Small intestine (tissue), 7 donors: ENCODE measurements at regions not wholly inside any gene's neighbourhood (a gene's known extent, or its start where the extent isn't known, plus 50 kb on each side); places are given as distances from the start of the nearest gene placed in this dataset.

Experiments
- DNase-seq, 2 donors: peaks; one replicate each; pipeline versions ENCODE4 v3.0.0 to v3.0.0-alpha.2; 2013
- FAIRE-seq: peaks from 2 replicates; lab custom pipeline; 2012; peaks lifted over from hg19 to GRCh38; lab: Jason Lieb, UNC
- H3K27ac ChIP-seq, 3 donors: one replicate each; pipeline ENCODE4 v1.5.1; 2013; ENCODE audit warnings: low read length in 2 of 3, mild to moderate bottlenecking in 2 of 3, control low read depth in 1 of 3, inconsistent platforms in 1 of 3, low read depth in 1 of 3, moderate library complexity in 1 of 3
- H3K27me3 ChIP-seq, 3 donors: one replicate each; pipeline ENCODE4 v1.6.1; 2013; ENCODE audit warnings: low read length in 3 of 3, inconsistent platforms in 1 of 3; ENCODE audit not compliant: control insufficient read depth in 3 of 3, insufficient read depth in 3 of 3
- H3K36me3 ChIP-seq, 3 donors: one replicate each; pipeline ENCODE4 v1.6.1; 2013; ENCODE audit warnings: low read length in 3 of 3, inconsistent platforms in 1 of 3, low read depth in 1 of 3, mild to moderate bottlenecking in 1 of 3, moderate library complexity in 1 of 3; ENCODE audit not compliant: control insufficient read depth in 3 of 3, insufficient read depth in 2 of 3
- H3K4me1 ChIP-seq, 3 donors: one replicate each; pipeline ENCODE4 v1.6.1; 2013; ENCODE audit warnings: low read length in 2 of 3, inconsistent platforms in 1 of 3, low read depth in 1 of 3, mild to moderate bottlenecking in 1 of 3, moderate library complexity in 1 of 3; ENCODE audit not compliant: control insufficient read depth in 3 of 3, insufficient read depth in 2 of 3
- H3K4me3 ChIP-seq, 3 donors: one replicate each; pipeline ENCODE4 v1.5.1; 2013; ENCODE audit warnings: low read length in 3 of 3, control low read depth in 1 of 3, inconsistent platforms in 1 of 3, low read depth in 1 of 3, mild to moderate bottlenecking in 1 of 3, moderate library complexity in 1 of 3
- H3K9me3 ChIP-seq, 2 donors: one replicate each; pipeline ENCODE4 v1.6.1; 2013; ENCODE audit warnings: low read depth in 1 of 2, low read length in 1 of 2; ENCODE audit not compliant: control insufficient read depth in 2 of 2, insufficient read depth in 1 of 2
- WGBS, 3 donors: extraction: QIAGEN DNeasy Blood & Tissue Kit; methylation state at CpG; one replicate each; pipeline ENCODE4 v1.1.7; 2013; 5-methylcytosine and 5-hydroxymethylcytosine counted together
- donor health status: healthy with polysubstance abuse.
- donor health status: control.
- donor health status: control.
- donor health status: Bipolar disorder and iron deficiency.
- donor health status: healthy.

DNA sequence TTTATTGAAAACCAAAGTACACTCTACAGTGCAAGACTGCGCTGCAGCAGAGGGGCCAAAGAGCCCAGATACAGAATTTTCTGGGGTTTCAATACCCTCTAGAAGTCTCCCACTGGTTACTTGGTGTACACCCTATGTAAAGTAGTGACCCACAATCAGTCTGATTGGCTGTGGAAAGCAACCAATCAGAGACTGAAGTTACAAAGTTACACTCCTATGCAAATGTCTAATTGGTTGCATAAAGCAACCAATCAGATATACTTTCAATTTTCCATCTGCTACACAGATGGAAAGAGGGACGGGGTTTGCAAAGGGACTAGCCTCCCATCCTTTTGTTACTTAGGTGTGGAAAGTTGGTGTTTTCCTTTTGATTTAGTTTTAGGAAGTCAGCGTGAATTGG is 198.9 kb upstream of the SH3BP4 start:
- WGBS, 3 donors = 89 to 92% (median 89%) methylated on average over 3 of the region's 3 CpGs
- no peak overlapping the region for H3K4me3 ChIP-seq
- no peaks in the 10 kb centered on the region for H3K4me1 ChIP-seq
- FAIRE-seq = no peak
- no peak overlapping the region for H3K27ac ChIP-seq
- no peaks in the 10 kb centered on the region for H3K36me3 ChIP-seq
- DNase-seq = no peak
- H3K27me3 ChIP-seq = no peaks in the 10 kb centered on the region
- peaks cover 0 to 4% of the 10 kb centered on the region in 2 donors for H3K9me3 ChIP-seq

DNA sequence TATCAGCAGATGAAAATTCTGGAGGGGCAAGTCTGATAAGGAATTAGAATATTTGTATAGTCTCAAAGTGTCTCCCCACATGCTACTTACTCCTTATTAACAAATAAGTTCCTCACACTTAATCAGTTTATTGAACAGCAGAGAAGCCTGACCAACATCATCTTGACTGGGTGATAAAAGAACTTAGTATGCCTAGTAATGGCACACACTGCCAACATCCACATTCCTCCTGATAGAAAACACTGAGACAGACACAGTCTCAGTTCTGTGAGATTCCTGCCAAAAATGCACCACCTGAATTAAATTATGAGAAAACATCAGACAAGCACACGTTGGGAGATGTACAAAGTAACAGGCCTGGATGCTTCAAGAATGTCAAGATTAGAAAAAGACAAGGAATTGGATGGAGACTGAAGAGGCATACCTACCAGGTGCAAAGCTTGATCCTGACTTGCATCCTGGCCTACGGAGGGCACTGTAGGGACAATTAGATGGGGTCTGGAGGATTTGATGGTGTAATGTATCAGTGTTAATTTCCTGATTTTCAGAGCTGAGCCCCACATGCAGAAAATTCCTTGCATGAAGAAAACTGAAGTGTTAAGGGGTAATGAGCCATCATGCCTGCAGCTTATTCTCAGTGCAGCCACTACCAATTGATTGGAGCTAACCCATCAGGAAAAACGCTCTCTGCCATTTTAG is 200.4 kb upstream of the SH3BP4 start:
- Histone ChIP-seq H3K9me3 (peaks cover 0 to 4% of the 10 kb centered on the region in 2 donors), H3K4me3 (no peak overlapping the region), H3K36me3 (no peaks in the 10 kb centered on the region), H3K4me1 (no peaks in the 10 kb centered on the region), H3K27me3 (no peaks in the 10 kb centered on the region), H3K27ac (no peak overlapping the region)
- DNase-seq (no peak), FAIRE-seq (no peak)
- WGBS, 3 donors = 45 to 74% (median 50%) methylated on average over 3 of the region's 3 CpGs

DNA sequence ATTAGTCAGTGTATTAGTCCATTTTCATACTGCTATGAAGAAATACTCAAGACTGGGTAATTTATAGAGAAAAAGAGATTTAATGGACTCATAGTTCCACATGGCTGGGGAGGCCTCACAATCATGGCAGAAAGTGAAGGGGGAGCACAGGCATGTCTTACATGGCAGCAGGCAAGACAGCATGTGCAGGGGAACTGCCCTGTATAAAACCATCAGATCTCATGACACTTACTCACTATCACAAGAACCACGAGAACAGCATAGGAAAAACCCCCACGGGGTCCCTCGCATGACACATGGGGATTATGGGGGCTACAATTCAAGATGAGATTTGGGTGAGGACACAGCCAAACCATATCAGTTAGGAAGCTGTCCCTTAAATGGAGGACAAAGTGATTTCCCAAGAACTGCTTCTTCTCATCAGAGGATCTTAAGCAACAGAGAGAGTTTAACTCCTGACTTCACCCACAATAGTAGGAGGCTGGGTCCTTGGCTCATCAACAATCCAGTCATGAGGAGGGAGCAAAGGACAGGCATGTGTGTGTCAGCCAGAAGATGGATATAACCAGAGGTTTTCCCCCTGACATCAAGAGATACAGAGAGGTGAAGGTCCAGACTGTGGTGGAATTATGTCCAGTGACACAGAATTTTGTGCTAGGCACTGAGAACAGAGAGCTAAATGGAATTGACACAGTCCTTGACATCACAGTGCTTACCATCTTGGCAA is 203.8 kb upstream of the SH3BP4 start:
- Histone ChIP-seq H3K36me3 (no peaks in the 10 kb centered on the region), H3K27me3 (peaks cover 0 to 2% (median 0%) of the 10 kb centered on the region in 3 donors), H3K9me3 (peaks cover 0 to 4% of the 10 kb centered on the region in 2 donors), H3K4me1 (no peaks in the 10 kb centered on the region), H3K27ac (no peak overlapping the region), H3K4me3 (no peak overlapping the region)
- no peak for FAIRE-seq
- DNase-seq = peak in 1 of 2 donors; percentile 50
- WGBS, 3 donors = 83 to 89% (median 85%) methylated on average over 3 of the region's 3 CpGs

DNA sequence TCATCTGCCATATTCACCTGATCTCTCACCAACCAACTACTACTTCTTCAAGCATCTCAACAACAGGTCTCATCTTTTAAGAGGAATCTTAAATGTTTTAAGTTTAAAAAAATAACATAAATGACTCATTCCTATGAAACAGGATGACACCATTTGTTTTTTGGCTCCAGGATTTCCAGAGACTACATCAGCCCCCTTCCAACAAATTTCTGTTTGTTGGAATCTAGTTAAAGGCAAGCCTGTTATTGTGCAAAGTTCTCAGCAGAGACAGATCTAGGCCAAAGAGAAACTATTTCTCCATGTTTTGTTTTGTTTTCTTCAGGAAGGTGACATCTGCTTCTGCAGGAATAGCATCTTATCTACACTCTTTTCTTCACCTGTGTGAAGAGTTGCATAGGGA is 204.8 kb upstream of the SH3BP4 start:
- FAIRE-seq (no peak), DNase-seq (no peak)
- Histone ChIP-seq H3K9me3 (peaks cover 0 to 4% of the 10 kb centered on the region in 2 donors), H3K4me1 (no peaks in the 10 kb centered on the region), H3K27me3 (peaks cover 0 to 2% (median 0%) of the 10 kb centered on the region in 3 donors), H3K27ac (no peak overlapping the region), H3K4me3 (no peak overlapping the region), H3K36me3 (no peaks in the 10 kb centered on the region)

DNA sequence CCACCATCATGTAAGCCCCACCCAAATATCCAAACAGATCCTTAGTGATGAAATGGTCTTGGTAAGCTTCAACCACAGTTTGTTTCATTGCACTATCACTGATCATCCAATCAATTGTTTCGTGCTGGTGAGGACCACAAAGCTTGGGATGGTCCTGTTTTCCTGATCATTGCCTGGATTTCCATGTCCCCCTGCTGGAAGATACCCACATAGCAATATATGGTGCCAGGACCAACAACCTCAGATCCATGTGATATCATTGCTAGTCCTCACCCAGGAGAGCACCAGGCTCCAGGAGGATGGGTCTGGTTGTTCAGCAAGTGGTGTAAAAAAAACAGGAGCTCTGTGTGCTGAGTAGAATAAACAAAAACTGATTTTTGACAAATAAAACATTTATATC is 206.5 kb upstream of the SH3BP4 start:
- FAIRE-seq (no peak), DNase-seq (no peak)
- Histone ChIP-seq H3K36me3 (no peaks in the 10 kb centered on the region), H3K4me3 (no peak overlapping the region), H3K27ac (no peak overlapping the region), H3K27me3 (peaks cover 0 to 2% (median 0%) of the 10 kb centered on the region in 3 donors), H3K4me1 (no peaks in the 10 kb centered on the region), H3K9me3 (peaks cover 0 to 2% of the 10 kb centered on the region in 2 donors)
- 59 to 90% (median 87%) methylated on average over 1 of the region's 1 CpG for WGBS, 3 donors

DNA sequence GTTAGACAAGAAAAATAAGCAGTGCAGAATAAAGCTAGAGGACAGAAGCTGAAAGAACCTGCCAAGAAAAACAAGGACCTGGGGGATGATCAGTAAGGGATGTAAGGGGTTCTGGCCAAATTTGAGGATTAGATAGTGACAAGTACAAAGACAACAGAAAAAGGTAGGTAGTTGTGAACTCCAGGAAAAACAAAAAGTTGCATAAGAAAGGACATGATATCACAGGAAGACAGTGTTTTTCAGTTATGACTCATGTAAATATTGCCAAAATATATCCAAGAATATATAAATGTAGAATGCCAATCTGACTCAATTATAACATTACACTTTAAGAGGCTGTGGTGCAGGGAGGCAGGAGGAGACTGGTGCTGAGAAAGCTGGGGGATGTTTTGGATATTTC is 209.8 kb upstream of the SH3BP4 start:
- no peak for FAIRE-seq

DNA sequence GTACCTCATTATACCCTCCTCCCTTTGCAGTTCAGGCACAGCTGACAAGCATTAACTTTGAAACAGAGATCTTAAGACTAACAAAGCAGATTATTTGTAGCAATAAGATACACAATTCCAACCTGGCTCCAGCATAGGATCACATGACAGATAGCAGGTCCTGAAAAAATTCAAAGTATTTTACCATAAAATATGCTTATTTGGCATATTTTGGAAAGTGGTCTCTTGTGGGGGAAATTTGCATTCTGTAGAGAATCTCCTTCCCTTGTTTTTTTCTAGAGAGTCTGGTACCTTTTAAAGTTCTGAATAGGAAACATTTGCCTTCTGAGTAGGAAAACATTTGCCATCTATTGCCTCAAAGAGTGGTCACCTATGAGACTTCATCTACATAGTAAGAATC is 212.8 kb upstream of the SH3BP4 start:
- H3K36me3 ChIP-seq = no peaks in the 10 kb centered on the region
- H3K27ac ChIP-seq = no peak overlapping the region
- FAIRE-seq = no peak
- H3K9me3 ChIP-seq = peaks cover 0 to 10% of the 10 kb centered on the region in 2 donors
- no peaks in the 10 kb centered on the region for H3K4me1 ChIP-seq
- H3K4me3 ChIP-seq = no peak overlapping the region
- H3K27me3 ChIP-seq = no peaks in the 10 kb centered on the region
- DNase-seq = no peak

More for the DNA sequence above, 209.8 kb upstream of the SH3BP4 start:
- no peaks in the 10 kb centered on the region for H3K9me3 ChIP-seq
- H3K4me3 ChIP-seq = no peak overlapping the region
- no peaks in the 10 kb centered on the region for H3K36me3 ChIP-seq
- peaks cover 0 to 2% (median 0%) of the 10 kb centered on the region in 3 donors for H3K27me3 ChIP-seq
- no peaks in the 10 kb centered on the region for H3K4me1 ChIP-seq
- no peak for DNase-seq
- no peak overlapping the region for H3K27ac ChIP-seq

DNA sequence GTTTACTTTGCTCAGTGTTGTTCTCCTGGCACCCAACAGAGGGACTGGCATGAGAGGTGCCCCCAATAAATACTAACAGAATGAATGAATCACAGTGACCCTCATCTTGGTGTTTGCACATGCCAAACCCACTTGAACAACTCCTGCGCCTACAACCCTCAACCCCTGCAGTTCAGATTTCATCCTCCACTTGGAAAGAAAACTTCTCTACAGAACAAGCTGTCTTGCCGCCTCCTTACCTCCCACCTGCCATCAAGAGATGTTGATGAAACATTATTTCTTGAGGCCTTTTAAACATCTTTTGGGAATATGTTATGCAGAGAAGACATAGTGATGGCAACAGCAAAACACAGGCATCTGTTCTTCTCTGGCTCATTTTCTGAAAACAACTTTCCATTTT is 216.0 kb upstream of the SH3BP4 start:
- no peak overlapping the region for H3K4me3 ChIP-seq
- H3K4me1 ChIP-seq = no peaks in the 10 kb centered on the region
- no peaks in the 10 kb centered on the region for H3K27me3 ChIP-seq
- 94 to 98% (median 96%) methylated on average over 2 of the region's 2 CpGs for WGBS, 3 donors
- FAIRE-seq (no peak), DNase-seq (no peak)
- peaks cover 0 to 10% of the 10 kb centered on the region in 2 donors for H3K9me3 ChIP-seq
- no peaks in the 10 kb centered on the region for H3K36me3 ChIP-seq
- no peak overlapping the region for H3K27ac ChIP-seq
